ENCODE measurements at regions not wholly inside any gene's neighbourhood (a gene's known extent, or its start where the extent isn't known, plus 50 kb on each side); places are given as distances from the start of the nearest gene placed in this dataset.

GRCh38 chr10:52540479-52540984 is 226.5 kb downstream of the DKK1 start:
- TF ChIP-seq CTCF (IDR thresholded peaks at IDR 0.05; ENCODE audit: insufficient read depth, low read depth, low read length), result no peak
- TF ChIP-seq EZH2 (IDR thresholded peaks at IDR 0.05; ENCODE audit: insufficient read depth, low read length), result no peak

Data from astrocyte (in vitro differentiated cells and primary cell).